ENCODE measurements at regions not wholly inside any gene's neighbourhood (a gene's known extent, or its start where the extent isn't known, plus 50 kb on each side); places are given as distances from the start of the nearest gene placed in this dataset.

GRCh38 chr1:13935336-13935735 lies 235.3 kb downstream of the PRDM2 start:
- DNase-seq (ENCODE audit: low spot score), result no peak
- TF ChIP-seq, protein P1, sequence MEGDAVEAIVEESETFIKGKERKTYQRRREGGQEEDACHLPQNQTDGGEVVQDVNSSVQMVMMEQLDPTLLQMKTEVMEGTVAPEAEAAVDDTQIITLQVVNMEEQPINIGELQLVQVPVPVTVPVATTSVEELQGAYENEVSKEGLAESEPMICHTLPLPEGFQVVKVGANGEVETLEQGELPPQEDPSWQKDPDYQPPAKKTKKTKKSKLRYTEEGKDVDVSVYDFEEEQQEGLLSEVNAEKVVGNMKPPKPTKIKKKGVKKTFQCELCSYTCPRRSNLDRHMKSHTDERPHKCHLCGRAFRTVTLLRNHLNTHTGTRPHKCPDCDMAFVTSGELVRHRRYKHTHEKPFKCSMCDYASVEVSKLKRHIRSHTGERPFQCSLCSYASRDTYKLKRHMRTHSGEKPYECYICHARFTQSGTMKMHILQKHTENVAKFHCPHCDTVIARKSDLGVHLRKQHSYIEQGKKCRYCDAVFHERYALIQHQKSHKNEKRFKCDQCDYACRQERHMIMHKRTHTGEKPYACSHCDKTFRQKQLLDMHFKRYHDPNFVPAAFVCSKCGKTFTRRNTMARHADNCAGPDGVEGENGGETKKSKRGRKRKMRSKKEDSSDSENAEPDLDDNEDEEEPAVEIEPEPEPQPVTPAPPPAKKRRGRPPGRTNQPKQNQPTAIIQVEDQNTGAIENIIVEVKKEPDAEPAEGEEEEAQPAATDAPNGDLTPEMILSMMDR (IDR thresholded peaks at IDR 0.05; ENCODE audit: extremely low read depth, missing control alignments), result no peak

- TF ChIP-seq, protein P1 (IDR thresholded peaks at IDR 0.05; ENCODE audit: extremely low read depth, missing control alignments), result no peak
These were observed 241.3 kb downstream of the PRDM2 start for GRCh38 chr1:13941315-13941714.

DNA sequence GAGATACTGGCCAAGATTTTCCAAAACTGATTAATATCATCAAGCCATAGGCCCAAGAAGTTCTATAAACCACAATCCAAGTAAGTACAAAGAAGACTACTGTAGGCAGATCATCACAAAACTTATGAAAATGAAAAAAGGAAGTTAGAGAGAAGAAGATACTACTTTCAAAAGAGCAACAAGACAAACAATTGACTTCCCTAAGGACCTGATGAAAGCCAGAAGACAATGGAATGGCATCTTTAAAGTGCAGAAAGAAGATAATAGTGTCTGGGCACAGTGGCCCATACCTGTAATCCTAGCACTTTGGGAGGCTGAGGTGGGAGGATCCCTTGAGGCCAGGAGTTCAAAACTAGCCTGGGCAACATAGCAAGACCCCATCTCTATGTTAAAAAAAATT lies 243.1 kb downstream of the PRDM2 start:
- DNase-seq (ENCODE audit: low spot score), result no peak

More at GRCh38 chr1:13941315-13941714, 241.3 kb downstream of the PRDM2 start:
- DNase-seq (ENCODE audit: low spot score), result no peak

DNA sequence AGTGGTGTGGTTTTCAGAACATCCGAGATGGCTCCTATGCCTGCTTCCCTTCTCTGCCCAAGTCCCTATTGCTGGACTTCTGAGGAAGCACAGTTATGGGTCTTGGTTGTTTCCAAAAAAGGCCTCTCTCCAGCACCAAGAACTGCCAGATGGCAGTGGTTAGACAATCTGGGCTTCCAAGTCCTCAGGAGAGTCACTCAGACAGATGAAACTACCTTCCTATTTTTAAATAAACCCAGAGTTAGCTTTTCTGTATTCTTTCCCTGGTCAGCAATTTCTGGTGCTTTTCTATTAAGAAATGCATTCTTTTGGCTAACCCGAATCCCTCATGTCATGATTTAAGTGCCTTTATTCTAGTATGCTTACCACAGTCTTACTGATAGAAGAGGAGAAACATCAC lies 245.9 kb downstream of the PRDM2 start:
- TF ChIP-seq, protein P1 (IDR thresholded peaks at IDR 0.05; ENCODE audit: extremely low read depth, missing control alignments), result no peak
- DNase-seq (ENCODE audit: low spot score), result no peak

More for the DNA sequence above, 243.1 kb downstream of the PRDM2 start:
- TF ChIP-seq, protein P1 (IDR thresholded peaks at IDR 0.05; ENCODE audit: extremely low read depth, missing control alignments), result no peak

DNA sequence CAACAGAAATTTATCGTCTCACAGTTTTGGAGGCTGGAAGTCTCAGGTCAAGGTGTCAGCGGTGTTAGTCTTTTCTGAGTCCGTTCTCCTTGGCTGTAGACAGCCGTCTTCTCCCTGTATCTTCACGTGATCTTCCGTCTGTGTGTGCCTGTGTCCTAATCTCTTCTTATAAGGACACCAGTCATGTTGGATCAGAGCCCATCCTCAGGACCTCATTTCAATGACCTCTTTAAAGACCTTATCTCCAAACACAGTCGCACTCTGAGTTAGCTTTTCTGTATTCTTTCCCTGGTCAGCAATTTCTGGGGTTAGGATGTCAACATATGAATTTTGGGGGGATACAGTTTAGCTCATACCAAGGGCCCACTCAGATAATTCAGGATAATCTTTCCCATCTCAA lies 247.7 kb downstream of the PRDM2 start:
- TF ChIP-seq, protein P1 (IDR thresholded peaks at IDR 0.05; ENCODE audit: extremely low read depth, missing control alignments), result no peak

DNA sequence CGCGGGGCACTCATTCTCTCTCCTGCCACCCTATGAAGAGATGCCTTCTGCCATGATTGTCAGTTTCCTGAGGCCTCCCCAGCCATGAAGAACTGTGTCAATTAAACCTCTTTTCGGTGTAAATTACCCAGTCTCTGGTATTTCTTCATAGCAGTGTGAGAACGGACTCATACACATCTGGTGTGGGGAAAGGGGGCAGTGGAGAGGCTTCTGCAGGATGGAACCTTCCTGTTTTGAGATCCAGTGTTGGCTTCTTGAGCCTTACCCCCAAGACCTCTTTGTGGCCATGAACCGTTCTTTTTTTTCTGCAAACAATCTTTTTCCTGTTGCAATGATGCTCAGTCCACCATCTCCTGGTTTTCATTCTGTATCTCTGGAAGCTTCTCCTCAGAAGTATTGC lies 248.4 kb downstream of the PRDM2 start:
- TF ChIP-seq, protein P1 (IDR thresholded peaks at IDR 0.05; ENCODE audit: extremely low read depth, missing control alignments), result no peak

More for the DNA sequence above, 247.7 kb downstream of the PRDM2 start:
- no peak for DNase-seq (ENCODE audit: low spot score)

DNA sequence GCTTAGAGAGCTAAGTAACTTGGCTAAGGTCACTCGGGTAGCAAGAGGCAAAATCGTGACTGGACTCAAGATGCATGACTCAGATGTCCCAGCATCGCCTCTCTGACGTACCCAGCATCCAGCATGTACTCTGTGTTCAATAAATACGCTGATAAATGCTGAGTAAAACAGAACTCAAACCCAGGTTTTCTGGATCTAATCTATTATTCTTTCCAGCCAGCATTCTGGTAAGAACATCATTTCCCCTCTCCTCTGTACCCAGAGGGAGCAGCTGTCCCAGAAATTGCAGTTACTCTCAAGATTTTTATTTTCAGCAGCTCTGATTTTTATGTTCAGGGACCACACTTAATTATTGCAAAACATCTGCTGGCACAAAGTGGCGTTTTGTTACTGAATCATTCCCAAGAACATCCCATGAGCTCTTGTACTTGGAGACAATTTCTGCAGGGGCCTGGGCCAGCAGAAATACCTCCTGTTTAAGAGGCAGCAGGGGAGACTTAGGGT lies 249.0 kb downstream of the PRDM2 start:
- DNase-seq (ENCODE audit: low spot score), result no peak
- TF ChIP-seq, protein P1 (IDR thresholded peaks at IDR 0.05; ENCODE audit: extremely low read depth, missing control alignments), result no peak

More for the DNA sequence above, 248.4 kb downstream of the PRDM2 start:
- DNase-seq (ENCODE audit: low spot score), result no peak
